PC-3 (cell line): ENCODE measurements at regions not wholly inside any gene's neighbourhood (a gene's known extent, or its start where the extent isn't known, plus 50 kb on each side); places are given as distances from the start of the nearest gene placed in this dataset.

Source experiments
- ATAC-seq: fragments of 200-7000 bp; cut with Tn5 transposase; 2 replicates; pipeline ENCODE4 v1.9.1; 2020; ENCODE audit warnings: mild to moderate bottlenecking, moderate library complexity
- BruUV-seq: library from RNA; stranded (reverse); fragments of 400-500 nt; replicated peaks from 2 replicates; lab custom pipeline; 2021; lab: Mats Ljungman, UMichigan
- CTCF ChIA-PET: fragments of 300-600 bp; sonication (Branson Sonifier 250); formaldehyde crosslinking; loops from one replicate; lab custom pipeline; 2022; ENCODE audit warnings: antibody characterized with exemption; lab: Charles Lee
- POLR2A ChIA-PET: fragments of 300-600 bp; sonication (Branson Sonifier 250); formaldehyde crosslinking; loops from one replicate; lab custom pipeline; 2022; ENCODE audit warnings: antibody characterized with exemption; ENCODE audit not compliant: unreplicated experiment; lab: Charles Lee
- DNase-seq: peaks from one replicate; pipeline ENCODE4 v3.0.0-alpha.2; 2015
- H2AFZ ChIP-seq: fragments of 300-600 bp; sonication (generic); 2 replicates; pipeline ENCODE4 v1.6.0; 2016; ENCODE audit warnings: antibody characterized with exemption, low read length
- H3F3A ChIP-seq: fragments of 300-600 bp; sonication (generic); one replicate; pipeline ENCODE4 v1.6.0; 2017; ENCODE audit warnings: antibody characterized with exemption, low read length, control low read depth, mild to moderate bottlenecking; ENCODE audit not compliant: unreplicated experiment
- H3K27ac ChIP-seq: fragments of 300-600 bp; sonication (generic); 2 replicates; pipeline ENCODE4 v1.5.1; 2016; ENCODE audit warnings: mild to moderate bottlenecking, low read length
- H3K27me3 ChIP-seq: fragments of 300-600 bp; sonication (generic); 2 replicates; pipeline ENCODE4 v1.6.1; 2016; ENCODE audit warnings: low read length, mixed read lengths
- H3K36me3 ChIP-seq: fragments of 300-600 bp; sonication (generic); 2 replicates; pipeline ENCODE4 v1.6.1; 2016; ENCODE audit warnings: low read depth, mixed run types, low read length, mixed read lengths
- H3K4me1 ChIP-seq: fragments of 300-600 bp; sonication (generic); 2 replicates; pipeline ENCODE4 v1.5.1; 2016; ENCODE audit warnings: low read length; ENCODE audit not compliant: insufficient read depth
- H3K4me2 ChIP-seq: fragments of 300-600 bp; sonication (generic); 2 replicates; pipeline ENCODE4 v1.6.0; 2016; ENCODE audit warnings: low read length
- H3K4me3 ChIP-seq: fragments of 300-600 bp; sonication (generic); 2 replicates; pipeline ENCODE4 v1.5.1; 2016; ENCODE audit warnings: mild to moderate bottlenecking, low read length, mixed read lengths
- H3K79me2 ChIP-seq: fragments of 300-600 bp; sonication (generic); 2 replicates; pipeline ENCODE4 v1.6.1; 2017; ENCODE audit warnings: low read length, mixed read lengths
- H3K9ac ChIP-seq: fragments of 300-600 bp; sonication (generic); 2 replicates; pipeline ENCODE4 v1.6.0; 2016; ENCODE audit warnings: mild to moderate bottlenecking, low read length
- H3K9me2 ChIP-seq: fragments of 300-600 bp; sonication (generic); replicated peaks from 2 replicates; pipeline ENCODE4 v1.6.1; 2016; ENCODE audit warnings: mixed run types, low read length, mixed read lengths
- H3K9me3 ChIP-seq: fragments of 300-600 bp; sonication (generic); 2 replicates; pipeline ENCODE4 v1.6.1; 2016; ENCODE audit warnings: low read length, mixed read lengths
- H4K20me1 ChIP-seq: fragments of 300-600 bp; sonication (generic); 2 replicates; pipeline ENCODE4 v1.6.1; 2016; ENCODE audit warnings: low read length, mixed read lengths
- CTCF ChIP-seq: fragments of 300-600 bp; sonication (generic); conservative IDR thresholded peaks from 2 replicates; pipeline ENCODE4 v1.5.1; 2017; ENCODE audit warnings: antibody characterized with exemption, low read depth, mild to moderate bottlenecking, low read length
- EZH2 ChIP-seq: fragments of 300-600 bp; sonication (generic); IDR thresholded peaks from one replicate; pipeline ENCODE4 v1.6.1; 2017; ENCODE audit warnings: antibody characterized with exemption, mild to moderate bottlenecking, low read length; ENCODE audit not compliant: unreplicated experiment
- EZH2phosphoT487 ChIP-seq: fragments of 300-600 bp; sonication (generic); IDR thresholded peaks from 2 replicates; pipeline ENCODE4 v1.6.1; 2018; ENCODE audit warnings: mild to moderate bottlenecking, antibody characterized with exemption, low read length, borderline replicate concordance
- intact Hi-C: fragments of 100-400 bp; cut with micrococcal nuclease; formaldehyde crosslinking; loops from 2 replicates; pipeline ENCODE4 v1.9.0; 2023

- BruUV-seq = no TSS peak
- Histone ChIP-seq H4K20me1 (no peaks in the 10 kb centered on the region), H3K9me2 (no peaks in the 10 kb centered on the region), H3K79me2 (no peaks in the 10 kb centered on the region), H3K4me3 (no peak overlapping the region), H3K27ac (no peak overlapping the region), H3K36me3 (no peaks in the 10 kb centered on the region), H3K4me2 (no peak overlapping the region), H3F3A (no peaks in the 10 kb centered on the region), H3K4me1 (no peaks in the 10 kb centered on the region), H3K27me3 (no peaks in the 10 kb centered on the region), H2AFZ (no peak overlapping the region), H3K9me3 (no peaks in the 10 kb centered on the region), H3K9ac (no peak overlapping the region)
- intact Hi-C loops = no loop called here
- ChIA-PET POLR2A (no interaction called here), CTCF (no interaction called here)
- TF ChIP-seq CTCF (no peak), EZH2phosphoT487 (no peak), EZH2 (no peak)
- ATAC-seq (no peak), DNase-seq (no peak)
These were observed 50.7 kb upstream of the LIN7C start for GRCh38 chr11:27557226-27557625.
